Retinal pigment epithelial cell (primary cell): ENCODE measurements at regions not wholly inside any gene's neighbourhood (a gene's known extent, or its start where the extent isn't known, plus 50 kb on each side); places are given as distances from the start of the nearest gene placed in this dataset.
"Not testable (repeated sequence)": the region's sequence is repeated elsewhere in the genome, so short reads cannot be mapped to it uniquely, and the experiment has no call there.

ENCODE experiments used
- DNase-seq: peaks from one replicate; pipeline ENCODE4 v3.0.0-alpha.2; 2010; ENCODE audit warnings: low read depth
- H3K4me3 ChIP-seq: 2 replicates; pipeline ENCODE4 v1.5.1; 2011; ENCODE audit warnings: mild to moderate bottlenecking, low read length, control low read depth, moderate library complexity
- CTCF ChIP-seq: conservative IDR thresholded peaks from 2 replicates; pipeline ENCODE4 v1.5.1; 2011; ENCODE audit warnings: low read depth, low read length, control low read depth, inconsistent platforms

- TF ChIP-seq CTCF, result no peak
- no peak overlapping the region for H3K4me3 ChIP-seq
- DNase-seq, result no peak
These were observed 123.4 kb downstream of the ATP6V1G3 start for GRCh38 chr1:198417039-198417438.

GRCh38 chr1:198416296-198416695 lies 124.2 kb downstream of the ATP6V1G3 start:
- peak; percentile 66 for DNase-seq
- no peak for TF ChIP-seq CTCF
- no peak overlapping the region for H3K4me3 ChIP-seq

GRCh38 chr1:198411240-198411639 lies 129.2 kb downstream of the ATP6V1G3 start:
- TF ChIP-seq CTCF, result no peak
- DNase-seq, result no peak
- no peak overlapping the region for H3K4me3 ChIP-seq

- no peak for DNase-seq
- no peak for TF ChIP-seq CTCF
- no peak overlapping the region for H3K4me3 ChIP-seq
These were observed 131.8 kb downstream of the ATP6V1G3 start for GRCh38 chr1:198408716-198409115.

GRCh38 chr1:198404632-198405031 lies 135.8 kb downstream of the ATP6V1G3 start:
- not testable (repeated sequence) for DNase-seq, H3K4me3 ChIP-seq

- no peak for DNase-seq
- H3K4me3 ChIP-seq, result no peak overlapping the region
- TF ChIP-seq CTCF, result no peak
These were observed 140.4 kb downstream of the ATP6V1G3 start for GRCh38 chr1:198400063-198400462.

- no peak for TF ChIP-seq CTCF
- no peak overlapping the region for H3K4me3 ChIP-seq
- no peak for DNase-seq
These were observed 141.0 kb downstream of the ATP6V1G3 start for GRCh38 chr1:198399452-198399851.
